H9 (cell line): ENCODE measurements at regions not wholly inside any gene's neighbourhood (a gene's known extent, or its start where the extent isn't known, plus 50 kb on each side); places are given as distances from the start of the nearest gene placed in this dataset.
A peak's percentile ranks its signal among the peaks of the same experiment; 100 is the strongest.

Experiments
- DNase-seq: peaks from one replicate; pipeline ENCODE4 v3.0.0-alpha.2; 2017
- H2AFZ ChIP-seq: one replicate; pipeline ENCODE4 v1.6.1; 2013; ENCODE audit warnings: mild to moderate bottlenecking, low read length, control low read depth, moderate library complexity
- H2AK5ac ChIP-seq: 2 replicates; pipeline ENCODE4 v1.6.1; 2013; ENCODE audit warnings: low read length, control low read depth, mixed read lengths; ENCODE audit not compliant: insufficient read length
- H2BK120ac ChIP-seq: one replicate; pipeline ENCODE4 v1.6.1; 2013; ENCODE audit warnings: low read depth, mild to moderate bottlenecking, low read length, control low read depth, inconsistent platforms; ENCODE audit not compliant: poor library complexity, severe bottlenecking
- H2BK12ac ChIP-seq: 2 replicates; pipeline ENCODE4 v1.6.1; 2013; ENCODE audit warnings: low read length, control low read depth, mixed read lengths, low read depth; ENCODE audit not compliant: insufficient read length
- H2BK15ac ChIP-seq: 2 replicates; pipeline ENCODE4 v1.6.1; 2013; ENCODE audit warnings: low read depth, low read length, control low read depth
- H2BK20ac ChIP-seq: one replicate; pipeline ENCODE4 v1.6.1; 2013; ENCODE audit warnings: low read depth, mild to moderate bottlenecking, low read length, control low read depth, inconsistent platforms; ENCODE audit not compliant: poor library complexity, severe bottlenecking
- H2BK5ac ChIP-seq: 2 replicates; pipeline ENCODE4 v1.6.1; 2013; ENCODE audit warnings: low read length, control low read depth, mixed read lengths; ENCODE audit not compliant: insufficient read length
- H3K14ac ChIP-seq: 2 replicates; pipeline ENCODE4 v1.6.1; 2013; ENCODE audit warnings: low read length, control low read depth; ENCODE audit not compliant: insufficient read depth
- H3K18ac ChIP-seq: 2 replicates; pipeline ENCODE4 v1.6.1; 2013; ENCODE audit warnings: low read depth, mild to moderate bottlenecking, mixed read lengths, low read length, control low read depth; ENCODE audit not compliant: insufficient read length
- H3K23ac ChIP-seq: 2 replicates; pipeline ENCODE4 v1.6.1; 2013; ENCODE audit warnings: low read length, control low read depth, mixed read lengths, low read depth; ENCODE audit not compliant: insufficient read length
- H3K23me2 ChIP-seq: 2 replicates; pipeline ENCODE4 v1.6.1; 2013; ENCODE audit warnings: low read depth, mild to moderate bottlenecking, mixed read lengths, low read length, control low read depth; ENCODE audit not compliant: insufficient read length, poor library complexity, severe bottlenecking
- H3K27ac ChIP-seq: 2 replicates; pipeline ENCODE4 v1.5.1; 2013; ENCODE audit warnings: low read length, control low read depth, mixed read lengths, low read depth; ENCODE audit not compliant: insufficient read length
- H3K27me3 ChIP-seq: 2 replicates; pipeline ENCODE4 v1.6.1; 2013; ENCODE audit warnings: low read length, control low read depth, inconsistent platforms; ENCODE audit not compliant: insufficient read depth
- H3K4ac ChIP-seq: 2 replicates; pipeline ENCODE4 v1.6.1; 2013; ENCODE audit warnings: low read depth, mild to moderate bottlenecking, control low read depth, inconsistent platforms, low read length, moderate library complexity
- H3K4me1 ChIP-seq: 2 replicates; pipeline ENCODE4 v1.6.1; 2013; ENCODE audit warnings: low read length, control low read depth, inconsistent platforms; ENCODE audit not compliant: insufficient read depth
- H3K4me2 ChIP-seq: 2 replicates; pipeline ENCODE4 v1.6.1; 2013; ENCODE audit warnings: low read length, control low read depth, mixed read lengths; ENCODE audit not compliant: insufficient read length, insufficient read depth
- H3K56ac ChIP-seq: 2 replicates; pipeline ENCODE4 v1.6.1; 2013; ENCODE audit warnings: low read depth, mild to moderate bottlenecking, mixed read lengths, low read length, control low read depth; ENCODE audit not compliant: insufficient read length
- H3K79me1 ChIP-seq: 2 replicates; pipeline ENCODE4 v1.6.1; 2013; ENCODE audit warnings: low read depth, mild to moderate bottlenecking, moderate library complexity, low read length, control low read depth, inconsistent platforms; ENCODE audit not compliant: insufficient read depth, poor library complexity, severe bottlenecking
- H3K79me2 ChIP-seq: 2 replicates; pipeline ENCODE4 v1.6.1; 2013; ENCODE audit warnings: low read length, control low read depth, inconsistent platforms; ENCODE audit not compliant: insufficient read depth
- H3K9ac ChIP-seq: 2 replicates; pipeline ENCODE4 v1.6.1; 2013; ENCODE audit warnings: low read length, control low read depth, mixed read lengths; ENCODE audit not compliant: insufficient read length; ENCODE audit errors: extremely low read depth
- H3K9me3 ChIP-seq: one replicate; pipeline ENCODE4 v1.6.1; 2013; ENCODE audit warnings: low read depth, low read length, inconsistent platforms; ENCODE audit not compliant: control insufficient read depth
- H3T11ph ChIP-seq: one replicate; pipeline ENCODE4 v1.6.1; 2013; ENCODE audit warnings: mild to moderate bottlenecking, low read length, control low read depth, inconsistent platforms
- H4K20me1 ChIP-seq: one replicate; pipeline ENCODE4 v1.6.1; 2013; ENCODE audit not compliant: control insufficient read depth, insufficient read length, insufficient read depth
- H4K5ac ChIP-seq: 2 replicates; pipeline ENCODE4 v1.6.1; 2013; ENCODE audit warnings: low read depth, mild to moderate bottlenecking, mixed read lengths, low read length, control low read depth; ENCODE audit not compliant: insufficient read length
- H4K8ac ChIP-seq: replicated peaks from 2 replicates; pipeline ENCODE4 v1.6.1; 2013; ENCODE audit warnings: low read length, control low read depth, mixed read lengths, low read depth; ENCODE audit not compliant: insufficient read length
- H4K91ac ChIP-seq: 2 replicates; pipeline ENCODE4 v1.6.1; 2013; ENCODE audit warnings: low read depth, mild to moderate bottlenecking, moderate library complexity, mixed read lengths, low read length, control low read depth; ENCODE audit not compliant: insufficient read length
- H3K27ac Mint-ChIP-seq, 3 experiments: 2 replicates in 2 of 3; 3 replicates in 1 of 3; pipeline ENCODE4 v1.8.0; 2020 to 2021; ENCODE audit warnings: mixed read lengths in 3 of 3, mild to moderate bottlenecking in 1 of 3, moderate library complexity in 1 of 3
- H3K27me3 Mint-ChIP-seq: 2 replicates; pipeline ENCODE4 v1.8.0; 2021; ENCODE audit warnings: low read depth, mild to moderate bottlenecking, moderate library complexity, mixed read lengths
- H3K36me3 Mint-ChIP-seq, 3 experiments: 2 replicates in 2 of 3; 3 replicates in 1 of 3; pipeline ENCODE4 v1.8.0; 2020 to 2021; ENCODE audit warnings: low read depth in 3 of 3, mixed read lengths in 3 of 3; ENCODE audit not compliant: insufficient read depth in 1 of 3
- H3K4me1 Mint-ChIP-seq, 2 experiments: 2 replicates each; pipeline ENCODE4 v1.8.0; 2020; ENCODE audit warnings: mixed read lengths in 2 of 2
- H3K4me3 Mint-ChIP-seq, 2 experiments: 2 replicates in 1 of 2; 3 replicates in 1 of 2; pipeline ENCODE4 v1.8.0; 2020 to 2021; ENCODE audit warnings: mild to moderate bottlenecking in 2 of 2, mixed read lengths in 2 of 2, moderate library complexity in 1 of 2
- H3K9me3 Mint-ChIP-seq, 2 experiments: 2 replicates in 1 of 2; 3 replicates in 1 of 2; pipeline ENCODE4 v1.8.0; 2020; ENCODE audit warnings: mild to moderate bottlenecking in 2 of 2, mixed read lengths in 2 of 2, moderate library complexity in 1 of 2
- WGBS: extraction: QIAGEN DNeasy Blood & Tissue Kit; methylation state at CpG from one replicate; pipeline ENCODE4 v1.1.7; 2013; ENCODE audit warnings: missing lambda C conversion rate, low lambda C conversion rate, mixed read lengths; ENCODE audit not compliant: insufficient read length; ENCODE audit errors: extremely low coverage; 5-methylcytosine and 5-hydroxymethylcytosine counted together
- TF ChIP-seq, protein P1 (sequence below): fragments of 200-600 bp; sonication (generic); conservative IDR thresholded peaks from 3 replicates; pipeline ENCODE4 v1.8.0; 2021; ENCODE audit warnings: antibody characterized with exemption, mild to moderate bottlenecking

DNA sequence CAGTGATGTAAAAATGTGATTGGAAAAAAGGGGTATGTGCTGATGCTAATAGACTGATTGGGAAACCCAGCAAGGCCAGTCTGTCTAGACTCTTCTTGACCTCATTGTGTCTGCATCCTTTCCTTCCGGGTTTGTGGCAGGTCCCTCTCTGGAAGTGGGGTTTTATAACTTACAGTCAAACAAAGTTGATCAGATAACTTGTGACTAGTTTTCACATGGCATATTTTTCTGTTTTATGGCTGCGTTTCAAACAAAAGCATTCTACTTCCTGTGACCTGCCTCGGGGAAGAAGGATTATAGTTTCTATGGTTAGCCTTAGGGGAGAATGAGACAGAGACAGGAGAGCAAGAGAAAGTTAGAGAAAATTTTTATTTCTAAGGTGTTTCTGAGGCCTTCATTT is 188.7 kb upstream of the HNMT start:
- H3K9ac ChIP-seq = no peak overlapping the region
- TF ChIP-seq, protein P1, sequence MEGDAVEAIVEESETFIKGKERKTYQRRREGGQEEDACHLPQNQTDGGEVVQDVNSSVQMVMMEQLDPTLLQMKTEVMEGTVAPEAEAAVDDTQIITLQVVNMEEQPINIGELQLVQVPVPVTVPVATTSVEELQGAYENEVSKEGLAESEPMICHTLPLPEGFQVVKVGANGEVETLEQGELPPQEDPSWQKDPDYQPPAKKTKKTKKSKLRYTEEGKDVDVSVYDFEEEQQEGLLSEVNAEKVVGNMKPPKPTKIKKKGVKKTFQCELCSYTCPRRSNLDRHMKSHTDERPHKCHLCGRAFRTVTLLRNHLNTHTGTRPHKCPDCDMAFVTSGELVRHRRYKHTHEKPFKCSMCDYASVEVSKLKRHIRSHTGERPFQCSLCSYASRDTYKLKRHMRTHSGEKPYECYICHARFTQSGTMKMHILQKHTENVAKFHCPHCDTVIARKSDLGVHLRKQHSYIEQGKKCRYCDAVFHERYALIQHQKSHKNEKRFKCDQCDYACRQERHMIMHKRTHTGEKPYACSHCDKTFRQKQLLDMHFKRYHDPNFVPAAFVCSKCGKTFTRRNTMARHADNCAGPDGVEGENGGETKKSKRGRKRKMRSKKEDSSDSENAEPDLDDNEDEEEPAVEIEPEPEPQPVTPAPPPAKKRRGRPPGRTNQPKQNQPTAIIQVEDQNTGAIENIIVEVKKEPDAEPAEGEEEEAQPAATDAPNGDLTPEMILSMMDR = no peak
- no CpG with 5 or more reads among the region's 3 CpGs for WGBS
- no peak overlapping the region for H2BK12ac ChIP-seq
- no peak overlapping the region for H3K4me2 ChIP-seq
- no peak overlapping the region for H3K27ac ChIP-seq
- H3T11ph ChIP-seq = no peak overlapping the region
- no peaks in the 10 kb centered on the region; the same call in 1 of the 2 replicates for H3K4me1 ChIP-seq
- no peaks in the 10 kb centered on the region for H3K27me3 ChIP-seq
- H2BK15ac ChIP-seq = no peak overlapping the region
- H2BK20ac ChIP-seq = no peak overlapping the region
- Mint-ChIP-seq H3K4me3 (no peak overlapping the region), H3K27ac (peak overlapping the region in 1 of 3 experiments; percentile 71; a peak in 3 of 7 replicates), H3K27me3 (no peaks in the 10 kb centered on the region), H3K9me3 (peaks cover 0 to 8% of the 10 kb centered on the region in 2 experiments; a peak in 2 of 5 replicates), H3K36me3 (peaks cover 0 to 3% (median 0%) of the 10 kb centered on the region in 3 experiments; a peak in 2 of 7 replicates), H3K4me1 (peaks cover 14 to 24% of the 10 kb centered on the region in 2 experiments)
- H3K56ac ChIP-seq = no peak overlapping the region
- H3K79me1 ChIP-seq = no peaks in the 10 kb centered on the region
- H3K9me3 ChIP-seq = no peaks in the 10 kb centered on the region
- H3K14ac ChIP-seq = no peak overlapping the region
- no peak overlapping the region for H4K91ac ChIP-seq
- no peak overlapping the region for H2BK120ac ChIP-seq
- H4K8ac ChIP-seq = no peak overlapping the region
- H2BK5ac ChIP-seq = no peak overlapping the region
- no peak overlapping the region for H3K4ac ChIP-seq
- no peak overlapping the region for H4K5ac ChIP-seq
- H2AFZ ChIP-seq = no peak overlapping the region
- H4K20me1 ChIP-seq = no peaks in the 10 kb centered on the region
- no peaks in the 10 kb centered on the region for H3K79me2 ChIP-seq
- no peaks in the 10 kb centered on the region for H3K23me2 ChIP-seq
- no peak for DNase-seq
- H2AK5ac ChIP-seq = no peak overlapping the region
- no peak overlapping the region for H3K23ac ChIP-seq
- no peak overlapping the region for H3K18ac ChIP-seq
